AG09309 (cell line): ENCODE measurements at regions not wholly inside any gene's neighbourhood (a gene's known extent, or its start where the extent isn't known, plus 50 kb on each side); places are given as distances from the start of the nearest gene placed in this dataset.

Experiments used
- DNase-seq: peaks from one replicate; pipeline ENCODE4 v3.0.0-alpha.2; 2010; ENCODE audit warnings: low read depth
- H3K4me3 ChIP-seq: 2 replicates; pipeline ENCODE4 v1.5.1; 2011; ENCODE audit warnings: mild to moderate bottlenecking, low read depth, low read length, moderate library complexity; ENCODE audit not compliant: control insufficient read depth
- CTCF ChIP-seq: IDR thresholded peaks from 2 replicates; pipeline ENCODE4 v1.5.1; 2011; ENCODE audit warnings: mild to moderate bottlenecking, low read depth, low read length, inconsistent platforms; ENCODE audit not compliant: insufficient read depth, control insufficient read depth; ENCODE audit errors: missing control alignments

DNA sequence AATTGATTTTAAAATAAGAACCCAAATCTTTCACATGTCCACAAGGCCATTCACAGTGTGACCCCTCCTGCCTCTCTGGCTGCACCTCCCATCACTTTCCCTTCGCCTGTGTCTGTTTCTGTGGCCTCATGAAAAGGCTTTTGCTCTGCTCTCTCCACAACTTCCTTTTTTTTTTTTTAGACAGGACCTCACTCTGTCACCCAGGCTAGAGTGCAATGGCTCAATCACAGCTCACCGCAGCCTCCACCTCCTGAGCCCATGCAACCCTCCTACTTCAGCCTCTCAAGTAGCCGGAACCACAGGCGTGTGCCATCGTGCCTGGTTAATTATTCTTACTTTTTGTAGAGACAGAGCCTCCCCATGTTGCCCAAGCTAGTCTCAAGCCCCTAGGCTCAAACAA, 197.1 kb downstream of the ABCC12 start:
- TF ChIP-seq CTCF, result no peak
- no peak for DNase-seq
- no peak overlapping the region for H3K4me3 ChIP-seq

DNA sequence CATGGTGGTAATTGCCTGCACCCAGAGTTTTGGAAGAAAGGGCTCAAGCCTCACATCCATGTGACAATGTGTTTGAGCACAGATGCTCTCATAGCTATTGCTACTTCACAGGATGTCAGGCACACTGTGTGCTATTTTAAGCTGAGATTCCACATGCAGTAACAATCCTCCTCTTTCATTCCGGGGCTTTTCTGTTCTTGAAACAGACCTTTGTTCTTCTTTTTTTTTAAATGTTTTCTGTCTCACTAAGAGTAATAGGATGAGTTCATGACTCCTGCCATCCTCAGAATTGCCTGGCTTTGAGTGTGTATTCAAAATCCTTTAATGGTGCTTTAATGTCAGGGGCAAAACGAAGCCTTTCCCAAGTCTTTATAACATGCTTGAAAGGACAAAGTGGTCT, 198.9 kb downstream of the ABCC12 start:
- no peak for DNase-seq
- no peak overlapping the region for H3K4me3 ChIP-seq
- TF ChIP-seq CTCF, result no peak

DNA sequence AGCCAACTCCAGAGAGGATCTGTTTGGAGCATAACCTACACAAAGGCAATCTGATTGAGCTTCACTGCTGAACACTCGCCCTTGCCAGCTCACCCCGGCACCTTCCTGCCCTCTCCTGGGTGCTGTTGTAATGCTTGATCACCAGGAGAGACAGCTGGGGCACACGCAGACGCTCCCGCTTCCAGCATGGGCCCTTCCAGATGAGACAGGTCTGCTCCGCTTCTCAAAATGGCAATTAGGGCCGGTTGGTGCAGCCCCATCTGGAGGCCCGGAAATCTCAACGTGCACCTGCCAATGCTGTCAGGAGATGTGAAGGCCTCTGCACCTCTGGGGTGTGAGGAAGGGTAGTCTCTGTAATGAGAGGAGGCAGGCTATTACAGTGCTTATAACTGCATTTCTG, 206.1 kb downstream of the ABCC12 start:
- no peak for DNase-seq
- TF ChIP-seq CTCF, result no peak

DNA sequence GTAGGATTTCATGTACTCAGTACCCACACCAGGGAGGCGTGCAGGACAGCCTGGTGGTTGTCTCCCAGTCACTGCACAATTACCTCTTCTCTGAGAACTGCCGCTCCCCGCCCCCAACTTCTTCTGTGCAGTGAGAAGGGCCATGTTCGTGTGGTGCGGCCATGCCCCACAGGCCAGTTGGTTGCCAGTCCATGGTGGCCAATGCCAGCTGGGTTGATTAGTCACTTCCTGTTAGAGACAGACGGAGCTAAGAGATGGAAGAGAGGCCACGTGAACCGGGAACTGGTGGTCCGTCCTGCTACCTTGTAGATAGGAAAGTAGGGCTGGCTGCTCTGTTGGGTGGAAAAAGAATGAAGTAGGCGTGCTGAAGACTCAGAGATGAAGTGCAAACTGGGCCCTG, 206.5 kb downstream of the ABCC12 start:
- no peak for TF ChIP-seq CTCF
- no peak overlapping the region for H3K4me3 ChIP-seq
- DNase-seq, result no peak

More for the DNA sequence above, 206.1 kb downstream of the ABCC12 start:
- H3K4me3 ChIP-seq, result no peak overlapping the region

DNA sequence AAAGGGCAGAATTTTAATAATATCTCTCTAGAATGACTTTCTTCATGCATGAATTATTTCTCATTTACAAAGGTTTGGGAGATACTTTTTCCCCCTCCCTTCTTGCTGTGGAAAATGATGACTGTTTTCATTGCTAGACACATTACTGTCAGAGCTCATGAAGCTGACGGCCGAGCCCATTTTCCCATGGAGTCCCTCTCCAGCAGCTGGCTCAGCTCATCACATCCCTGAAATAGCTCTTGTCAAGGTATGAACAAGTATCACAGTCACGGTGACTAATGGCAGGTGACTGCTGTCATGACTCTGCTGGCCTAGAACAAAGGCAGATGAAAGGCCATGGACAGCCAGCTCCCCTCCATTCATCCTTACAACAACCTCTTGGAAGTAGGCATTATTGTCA, 208.1 kb downstream of the ABCC12 start:
- DNase-seq, result no peak
- no peak for TF ChIP-seq CTCF
- no peak overlapping the region for H3K4me3 ChIP-seq

DNA sequence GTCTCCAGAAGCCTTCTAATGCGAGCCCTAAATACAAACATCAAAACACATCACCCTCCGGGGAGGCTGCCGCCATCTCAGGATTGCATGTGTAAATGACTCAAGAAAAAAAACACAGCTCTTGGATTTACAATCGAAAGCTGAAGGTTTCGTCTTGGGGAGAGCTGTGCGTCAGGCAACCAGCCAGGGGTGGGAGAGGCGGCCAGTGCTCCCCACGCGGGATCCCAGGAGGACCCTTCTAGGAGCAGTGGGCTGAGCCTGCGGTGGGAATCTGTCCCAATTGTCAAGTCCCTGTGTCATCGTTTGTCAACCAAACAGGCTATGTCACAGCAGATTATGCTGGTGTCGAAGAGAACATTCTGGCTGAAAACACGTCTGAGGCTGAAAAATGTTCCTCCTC, 209.7 kb downstream of the ABCC12 start:
- H3K4me3 ChIP-seq, result no peak overlapping the region
- no peak for DNase-seq
- no peak for TF ChIP-seq CTCF

GRCh38 chr16:47944589-47944988, 211.2 kb downstream of the ABCC12 start:
- no peak for TF ChIP-seq CTCF
- no peak overlapping the region for H3K4me3 ChIP-seq
- DNase-seq, result no peak
